ENCODE measurements at regions not wholly inside any gene's neighbourhood (a gene's known extent, or its start where the extent isn't known, plus 50 kb on each side); places are given as distances from the start of the nearest gene placed in this dataset.
"Not testable (repeated sequence)": the region's sequence is repeated elsewhere in the genome, so short reads cannot be mapped to it uniquely, and the experiment has no call there.

GRCh38 chr3:102936511-102937045 is 501.8 kb downstream of the ZPLD1 start:
- TF ChIP-seq POLR2A (IDR thresholded peaks at IDR 0.05) = no peak
- TF ChIP-seq CTCF (IDR thresholded peaks at IDR 0.05) = no peak
- H3K27ac ChIP-seq = no peak overlapping the region
- H3K4me1 ChIP-seq = no peaks in the 10 kb centered on the region
- H3K36me3 ChIP-seq = no peaks in the 10 kb centered on the region
- no peaks in the 10 kb centered on the region for H3K27me3 ChIP-seq
- H3K4me3 ChIP-seq = no peak overlapping the region
- intact Hi-C loops (cut with DNase I; ENCODE audit: low total_unique reads) = no loop called here
- DNase-seq = no peak
- no peaks in the 10 kb centered on the region for H3K9me3 ChIP-seq

- TF ChIP-seq CTCF (IDR thresholded peaks at IDR 0.05) (no peak), POLR2A (IDR thresholded peaks at IDR 0.05) (no peak)
- Histone ChIP-seq H3K27ac (no peak overlapping the region), H3K4me3 (no peak overlapping the region), H3K9me3 (no peaks in the 10 kb centered on the region), H3K36me3 (no peaks in the 10 kb centered on the region), H3K4me1 (no peaks in the 10 kb centered on the region), H3K27me3 (no peaks in the 10 kb centered on the region)
- intact Hi-C loops (cut with DNase I; ENCODE audit: low total_unique reads) = no loop called here
- no peak for DNase-seq
Measured at GRCh38 chr3:102941786-102942185, 507.0 kb downstream of the ZPLD1 start.

GRCh38 chr3:102946445-102946844 is 511.6 kb downstream of the ZPLD1 start:
- DNase-seq; H3K4me1 ChIP-seq; H3K36me3 ChIP-seq; H3K9me3 ChIP-seq; H3K27me3 ChIP-seq; H3K4me3 ChIP-seq; intact Hi-C loops (cut with DNase I; ENCODE audit: low total_unique reads); H3K27ac ChIP-seq: not testable (repeated sequence)

- Histone ChIP-seq H3K4me3 (no peak overlapping the region), H3K27ac (no peak overlapping the region), H3K27me3 (no peaks in the 10 kb centered on the region), H3K9me3 (no peaks in the 10 kb centered on the region), H3K36me3 (no peaks in the 10 kb centered on the region), H3K4me1 (no peaks in the 10 kb centered on the region)
- intact Hi-C loops (cut with DNase I; ENCODE audit: low total_unique reads) = no loop called here
- DNase-seq = no peak
- TF ChIP-seq CTCF (IDR thresholded peaks at IDR 0.05) (no peak), POLR2A (IDR thresholded peaks at IDR 0.05) (no peak)
Measured at GRCh38 chr3:102972350-102972749, 537.5 kb downstream of the ZPLD1 start.

GRCh38 chr3:102974333-102974732 is 539.5 kb downstream of the ZPLD1 start:
- H3K27me3 ChIP-seq = no peaks in the 10 kb centered on the region
- intact Hi-C loops (cut with DNase I; ENCODE audit: low total_unique reads) = no loop called here
- H3K9me3 ChIP-seq = no peaks in the 10 kb centered on the region
- no peaks in the 10 kb centered on the region for H3K36me3 ChIP-seq
- no peak for TF ChIP-seq CTCF (IDR thresholded peaks at IDR 0.05)
- no peak for TF ChIP-seq POLR2A (IDR thresholded peaks at IDR 0.05)
- no peaks in the 10 kb centered on the region for H3K4me1 ChIP-seq
- no peak overlapping the region for H3K27ac ChIP-seq
- H3K4me3 ChIP-seq = no peak overlapping the region
- DNase-seq = no peak

- no peak for DNase-seq
- TF ChIP-seq POLR2A (IDR thresholded peaks at IDR 0.05) = no peak
- no peak for TF ChIP-seq CTCF (IDR thresholded peaks at IDR 0.05)
- H3K27ac ChIP-seq = no peak overlapping the region
Measured at GRCh38 chr3:102979191-102979590, 544.4 kb downstream of the ZPLD1 start.

More at GRCh38 chr3:102979191-102979590, 544.4 kb downstream of the ZPLD1 start:
- H3K36me3 ChIP-seq = no peaks in the 10 kb centered on the region
- intact Hi-C loops (cut with DNase I; ENCODE audit: low total_unique reads) = no loop called here
- peaks cover 0 to 4% of the 10 kb centered on the region in 2 donors for H3K4me1 ChIP-seq
- H3K4me3 ChIP-seq = no peak overlapping the region
- H3K9me3 ChIP-seq = no peaks in the 10 kb centered on the region
- no peaks in the 10 kb centered on the region for H3K27me3 ChIP-seq
